ENCODE measurements at regions not wholly inside any gene's neighbourhood (a gene's known extent, or its start where the extent isn't known, plus 50 kb on each side); places are given as distances from the start of the nearest gene placed in this dataset.

DNA sequence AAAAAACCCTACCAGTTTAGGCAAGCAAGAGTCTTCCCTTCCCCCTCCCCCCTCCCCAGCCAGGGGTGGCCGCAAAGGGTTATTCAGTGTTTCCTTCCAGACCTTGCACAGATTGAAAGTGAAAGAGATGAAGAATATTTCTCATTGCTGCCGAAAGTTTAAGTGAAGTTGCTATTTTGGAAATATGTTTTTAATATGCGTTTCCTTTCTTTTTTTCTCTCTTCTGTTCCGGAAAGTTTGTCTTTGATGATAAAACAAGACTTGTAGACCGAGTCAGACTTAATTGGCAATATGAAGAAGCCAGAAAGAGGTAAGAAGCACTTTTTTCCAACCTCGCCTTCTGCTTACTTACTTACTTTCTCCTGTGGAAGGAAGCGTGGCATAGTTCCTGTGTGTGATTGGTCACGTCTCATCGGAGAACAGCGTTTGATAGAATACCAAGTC is 58.5 kb upstream of the CLCN4 start:
- intact Hi-C loops (cut with micrococcal nuclease; ENCODE audit: unreplicated experiment): no loop called here
- CTCF ChIA-PET: no interaction called here
- no peak for DNase-seq
- Histone ChIP-seq H3K4me1 (replicated peaks; ENCODE audit: insufficient read depth) (no peaks in the 10 kb centered on the region), H3K9me2 (ENCODE audit: insufficient read depth) (no peaks in the 10 kb centered on the region), H3F3A (ENCODE audit: insufficient read depth, low read depth) (no peaks in the 10 kb centered on the region), H4K20me1 (ENCODE audit: insufficient read depth) (no peaks in the 10 kb centered on the region), H3K27ac (no peak overlapping the region), H3K4me3 (no peak overlapping the region), H3K9me3 (ENCODE audit: insufficient read depth, low read depth) (no peaks in the 10 kb centered on the region), H2AFZ (no peak overlapping the region), H3K36me3 (ENCODE audit: low read depth) (no peaks in the 10 kb centered on the region), H3K4me2 (no peak overlapping the region), H3K27me3 (ENCODE audit: insufficient read depth, low read depth) (no peaks in the 10 kb centered on the region), H3K79me2 (ENCODE audit: low read depth) (no peaks in the 10 kb centered on the region)
- TF ChIP-seq, protein P1, sequence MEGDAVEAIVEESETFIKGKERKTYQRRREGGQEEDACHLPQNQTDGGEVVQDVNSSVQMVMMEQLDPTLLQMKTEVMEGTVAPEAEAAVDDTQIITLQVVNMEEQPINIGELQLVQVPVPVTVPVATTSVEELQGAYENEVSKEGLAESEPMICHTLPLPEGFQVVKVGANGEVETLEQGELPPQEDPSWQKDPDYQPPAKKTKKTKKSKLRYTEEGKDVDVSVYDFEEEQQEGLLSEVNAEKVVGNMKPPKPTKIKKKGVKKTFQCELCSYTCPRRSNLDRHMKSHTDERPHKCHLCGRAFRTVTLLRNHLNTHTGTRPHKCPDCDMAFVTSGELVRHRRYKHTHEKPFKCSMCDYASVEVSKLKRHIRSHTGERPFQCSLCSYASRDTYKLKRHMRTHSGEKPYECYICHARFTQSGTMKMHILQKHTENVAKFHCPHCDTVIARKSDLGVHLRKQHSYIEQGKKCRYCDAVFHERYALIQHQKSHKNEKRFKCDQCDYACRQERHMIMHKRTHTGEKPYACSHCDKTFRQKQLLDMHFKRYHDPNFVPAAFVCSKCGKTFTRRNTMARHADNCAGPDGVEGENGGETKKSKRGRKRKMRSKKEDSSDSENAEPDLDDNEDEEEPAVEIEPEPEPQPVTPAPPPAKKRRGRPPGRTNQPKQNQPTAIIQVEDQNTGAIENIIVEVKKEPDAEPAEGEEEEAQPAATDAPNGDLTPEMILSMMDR (conservative IDR thresholded peaks at IDR 0.05): no peak
- no peak for TF ChIP-seq EZH2 (IDR thresholded peaks at IDR 0.05; ENCODE audit: low read depth)
- POLR2A ChIA-PET (ENCODE audit: unreplicated experiment): no interaction called here
- no TSS peak for BruUV-seq (replicated peaks)

- H3K79me2 ChIP-seq (ENCODE audit: low read depth): no peaks in the 10 kb centered on the region
- no peak overlapping the region for H3K4me2 ChIP-seq
- no peak overlapping the region for H3K27ac ChIP-seq
- no peaks in the 10 kb centered on the region for H3F3A ChIP-seq (ENCODE audit: insufficient read depth, low read depth)
- H3K36me3 ChIP-seq (ENCODE audit: low read depth): no peaks in the 10 kb centered on the region
- H2AFZ ChIP-seq: no peak overlapping the region
- H4K20me1 ChIP-seq (ENCODE audit: insufficient read depth): no peaks in the 10 kb centered on the region
- H3K9me3 ChIP-seq (ENCODE audit: insufficient read depth, low read depth): no peaks in the 10 kb centered on the region
- POLR2A ChIA-PET (ENCODE audit: unreplicated experiment): no interaction called here
- CTCF ChIA-PET: no interaction called here
- no peaks in the 10 kb centered on the region for H3K27me3 ChIP-seq (ENCODE audit: insufficient read depth, low read depth)
- intact Hi-C loops (cut with micrococcal nuclease; ENCODE audit: unreplicated experiment): no loop called here
- no TSS peak for BruUV-seq (replicated peaks)
- H3K4me3 ChIP-seq: no peak overlapping the region
- no peaks in the 10 kb centered on the region for H3K4me1 ChIP-seq (replicated peaks; ENCODE audit: insufficient read depth)
- no peaks in the 10 kb centered on the region for H3K9me2 ChIP-seq (ENCODE audit: insufficient read depth)
- no peak for TF ChIP-seq EZH2 (IDR thresholded peaks at IDR 0.05; ENCODE audit: low read depth)
- TF ChIP-seq, protein P1 (conservative IDR thresholded peaks at IDR 0.05): no peak
- DNase-seq: no peak
These were observed 57.4 kb upstream of the CLCN4 start for GRCh38 chrX:10099411-10099810.

DNA sequence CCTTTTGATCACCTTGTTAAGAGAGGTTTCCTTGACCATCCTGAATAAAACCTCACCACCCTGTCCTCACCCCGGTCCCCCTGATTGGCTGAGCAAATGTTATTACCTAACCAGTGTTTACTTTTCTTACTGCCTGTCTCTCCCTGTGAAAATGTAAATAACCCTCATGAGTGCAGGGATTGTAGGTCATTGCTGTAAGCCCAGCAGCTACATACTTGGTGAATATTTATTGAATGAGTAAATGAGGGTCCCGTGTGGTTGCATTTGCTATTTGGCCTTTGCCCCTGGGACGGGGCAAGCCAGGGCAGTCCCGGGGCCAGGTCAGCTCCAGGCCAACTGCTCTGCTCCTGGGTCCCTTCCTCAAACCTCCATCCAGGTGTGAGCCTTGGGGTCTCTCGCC is 55.5 kb upstream of the CLCN4 start:
- Histone ChIP-seq H4K20me1 (ENCODE audit: insufficient read depth) (no peaks in the 10 kb centered on the region), H3F3A (ENCODE audit: insufficient read depth, low read depth) (no peaks in the 10 kb centered on the region), H3K27ac (no peak overlapping the region), H2AFZ (no peak overlapping the region), H3K27me3 (ENCODE audit: insufficient read depth, low read depth) (no peaks in the 10 kb centered on the region), H3K9me3 (ENCODE audit: insufficient read depth, low read depth) (no peaks in the 10 kb centered on the region), H3K4me2 (no peak overlapping the region), H3K4me1 (replicated peaks; ENCODE audit: insufficient read depth) (no peaks in the 10 kb centered on the region), H3K36me3 (ENCODE audit: low read depth) (no peaks in the 10 kb centered on the region), H3K79me2 (ENCODE audit: low read depth) (no peaks in the 10 kb centered on the region), H3K4me3 (no peak overlapping the region), H3K9me2 (ENCODE audit: insufficient read depth) (no peaks in the 10 kb centered on the region)
- ChIA-PET POLR2A (ENCODE audit: unreplicated experiment) (no interaction called here), CTCF (no interaction called here)
- DNase-seq: no peak
- no TSS peak for BruUV-seq (replicated peaks)
- TF ChIP-seq EZH2 (IDR thresholded peaks at IDR 0.05; ENCODE audit: low read depth): no peak
- TF ChIP-seq, protein P1 (conservative IDR thresholded peaks at IDR 0.05): no peak
- intact Hi-C loops (cut with micrococcal nuclease; ENCODE audit: unreplicated experiment): no loop called here

Data from PC-9 (cell line).